GM12878 (cell line): ENCODE measurements at regions not wholly inside any gene's neighbourhood (a gene's known extent, or its start where the extent isn't known, plus 50 kb on each side); places are given as distances from the start of the nearest gene placed in this dataset.

ENCODE experiments used
- ATAC-seq: fragments of 200-7000 bp; cut with Tn5 transposase; 3 replicates; pipeline ENCODE4 v1.9.1; 2020; ENCODE audit warnings: mild to moderate bottlenecking, moderate library complexity
- BruUV-seq: library from RNA; stranded (reverse); fragments of 400-500 nt; replicated peaks from 2 replicates; lab custom pipeline; 2021; lab: Mats Ljungman, UMichigan
- CTCF ChIA-PET: fragments of 300-600 bp; sonication (Branson Sonifier 250); formaldehyde crosslinking; extraction: SDS; loops from one replicate; lab custom pipeline; 2021; ENCODE audit warnings: inconsistent platforms; lab: Yijun Ruan, JAX
- POLR2A ChIA-PET: fragments of 350-600 bp; formaldehyde crosslinking; extraction: SDS; loops from one replicate; lab custom pipeline; 2021; ENCODE audit warnings: inconsistent platforms; lab: Charles Lee
- RAD21 ChIA-PET: fragments of 300-600 bp; sonication (Branson Sonifier 250); formaldehyde crosslinking; loops from one replicate; lab custom pipeline; 2023; ENCODE audit warnings: antibody characterized with exemption; ENCODE audit not compliant: unreplicated experiment; lab: Charles Lee
- SMC1A ChIA-PET: fragments of 300-600 bp; sonication (Branson Sonifier 250); formaldehyde crosslinking; loops from one replicate; lab custom pipeline; 2023; ENCODE audit not compliant: unreplicated experiment, uncharacterized antibody; lab: Charles Lee
- DNase-seq: peaks from one replicate; pipeline ENCODE4 v3.0.0-alpha.2; 2011; ENCODE audit warnings: low read depth, low spot score
- FAIRE-seq: peaks from 3 replicates; lab custom pipeline; 2011; peaks lifted over from hg19 to GRCh38; lab: Jason Lieb, UNC
- H2AFZ ChIP-seq: 2 replicates; pipeline ENCODE4 v1.6.0; 2011; ENCODE audit warnings: low read depth, low read length, control low read depth; ENCODE audit not compliant: control insufficient read depth
- H3K27ac ChIP-seq: 2 replicates; pipeline ENCODE4 v1.5.1; 2011; ENCODE audit warnings: control low read depth; ENCODE audit not compliant: control insufficient read depth, insufficient read depth
- H3K27me3 ChIP-seq, 2 experiments: replicated peaks in 1 of 2; 2 replicates each; pipeline versions ENCODE4 v1.6.0 to v1.6.1; 2011; ENCODE audit warnings: low read length in 1 of 2; ENCODE audit not compliant: control insufficient read depth in 2 of 2, insufficient read depth in 2 of 2
- H3K36me3 ChIP-seq, 2 experiments: 2 replicates each; pipeline ENCODE4 v1.5.1; 2011; ENCODE audit warnings: low read length in 1 of 2; ENCODE audit not compliant: control insufficient read depth in 2 of 2, insufficient read depth in 2 of 2
- H3K4me1 ChIP-seq: 2 replicates; pipeline ENCODE4 v1.6.1; 2011; ENCODE audit warnings: mild to moderate bottlenecking, low read length, moderate library complexity, mixed read lengths; ENCODE audit not compliant: control insufficient read depth, insufficient read depth
- H3K4me2 ChIP-seq: 2 replicates; pipeline ENCODE4 v1.6.0; 2011; ENCODE audit warnings: control low read depth; ENCODE audit not compliant: control insufficient read depth, insufficient read depth
- H3K4me3 ChIP-seq: fragments of 200-600 bp; sonication (generic); 2 replicates; pipeline ENCODE4 v1.5.1; 2016
- H3K79me2 ChIP-seq: 2 replicates; pipeline ENCODE4 v1.6.0; 2011; ENCODE audit warnings: low read length; ENCODE audit not compliant: control insufficient read depth, insufficient read depth
- H3K9ac ChIP-seq: 2 replicates; pipeline ENCODE4 v1.8.0; 2011; ENCODE audit warnings: low read length, control low read depth, mixed read lengths; ENCODE audit not compliant: control insufficient read depth, insufficient read depth
- H3K9me3 ChIP-seq: replicated peaks from 3 replicates; pipeline ENCODE4 v1.5.1; 2011; ENCODE audit warnings: mild to moderate bottlenecking, low read length; ENCODE audit not compliant: control insufficient read depth, insufficient read depth
- H4K20me1 ChIP-seq: 2 replicates; pipeline ENCODE4 v1.6.0; 2011; ENCODE audit not compliant: control insufficient read depth, insufficient read depth
- GATAD2B ChIP-seq: fragments of 450-650 bp; conservative IDR thresholded peaks from 2 replicates; pipeline ENCODE4 v1.6.1; 2017; ENCODE audit warnings: low read depth, mild to moderate bottlenecking, moderate library complexity
- IKZF1 ChIP-seq: fragments of 450-650 bp; conservative IDR thresholded peaks from 2 replicates; pipeline ENCODE4 v1.6.1; 2017; ENCODE audit warnings: antibody characterized with exemption, mild to moderate bottlenecking
- IRF4 ChIP-seq: IDR thresholded peaks from 2 replicates; pipeline ENCODE4 v1.6.1; 2011; ENCODE audit warnings: low read depth, low read length
- MEF2A ChIP-seq: IDR thresholded peaks from 2 replicates; pipeline ENCODE4 v1.6.1; 2011; ENCODE audit warnings: low read depth, mild to moderate bottlenecking, low read length, moderate library complexity; ENCODE audit not compliant: insufficient read depth
- RAD51 ChIP-seq: fragments of 450-650 bp; IDR thresholded peaks from 2 replicates; pipeline ENCODE4 v1.6.1; 2016; ENCODE audit warnings: moderate library complexity, mild to moderate bottlenecking, inconsistent platforms
- SREBF1 ChIP-seq: IDR thresholded peaks from 2 replicates; pipeline ENCODE4 v1.6.1; 2012; ENCODE audit warnings: mild to moderate bottlenecking, low read length
- SRF ChIP-seq, 2 experiments: IDR thresholded peaks; 2 replicates each; pipeline ENCODE4 v1.6.1; 2011; ENCODE audit warnings: low read depth in 2 of 2, low read length in 2 of 2, mild to moderate bottlenecking in 1 of 2, moderate library complexity in 1 of 2
- SUZ12 ChIP-seq: fragments of 200-600 bp; sonication (generic); IDR thresholded peaks from one replicate; pipeline ENCODE4 v1.6.1; 2018; ENCODE audit warnings: antibody characterized with exemption, mild to moderate bottlenecking; ENCODE audit not compliant: unreplicated experiment
- TCF12 ChIP-seq: IDR thresholded peaks from 2 replicates; pipeline ENCODE4 v1.6.1; 2011; ENCODE audit warnings: low read depth, mild to moderate bottlenecking, low read length
- ZBED1 ChIP-seq: IDR thresholded peaks from 2 replicates; pipeline ENCODE4 v1.6.1; 2016; ENCODE audit warnings: borderline replicate concordance
- whole genome bisulfite sequencing: methylation state at CpG from one replicate; pipeline ENCODE4 v1.1.6; 2016; ENCODE audit warnings: low lambda C conversion rate; ENCODE audit not compliant: insufficient replicate concordance, insufficient coverage; ENCODE audit errors: missing lambda C conversion rate; 5-methylcytosine and 5-hydroxymethylcytosine counted together
- in situ Hi-C: fragments of 300-500 bp; cut with MboI; formaldehyde crosslinking; loops from 9 replicates; pipeline ENCODE4 v1.14.3; 2018; ENCODE audit warnings: mixed read lengths
- intact Hi-C: fragments of 100-400 bp; cut with micrococcal nuclease; formaldehyde crosslinking; loops from one replicate; pipeline ENCODE4 v1.14.2; 2022; ENCODE audit not compliant: unreplicated experiment
- TF ChIP-seq, protein P1 (sequence below): fragments of 450-650 bp; IDR thresholded peaks from 2 replicates; pipeline ENCODE4 v1.6.1; 2016; ENCODE audit warnings: mild to moderate bottlenecking
- TF ChIP-seq, protein P2 (sequence below): IDR thresholded peaks from 2 replicates; pipeline ENCODE4 v1.6.1; 2011; ENCODE audit warnings: low read depth, mild to moderate bottlenecking, low read length, moderate library complexity, borderline replicate concordance; ENCODE audit errors: extremely low read depth

- WGBS, result 14% methylated on average over 7 of the region's 7 CpGs
- in situ Hi-C loops (no loop called here), intact Hi-C loops (no loop called here)
- SMC1A ChIA-PET, result no interaction called here
- POLR2A ChIA-PET, result no interaction called here
- CTCF ChIA-PET, result no interaction called here
- Histone ChIP-seq H3K9ac (no peak overlapping the region), H3K9me3 (no peaks in the 10 kb centered on the region), H3K79me2 (no peaks in the 10 kb centered on the region), H3K36me3 (no peaks in the 10 kb centered on the region), H4K20me1 (no peaks in the 10 kb centered on the region), H3K4me1 (peaks cover 3% of the 10 kb centered on the region; the same call in 1 of the 2 replicates), H3K27ac (no peak overlapping the region), H3K4me2 (no peak overlapping the region), H3K27me3 (peaks cover 2% of the 10 kb centered on the region in 2 experiments; a peak in 3 of 4 replicates), H2AFZ (no peak overlapping the region), H3K4me3 (no peak overlapping the region)
- BruUV-seq, result no TSS peak
- ATAC-seq, result no peak
- TF ChIP-seq RAD51, result no peak
- DNase-seq, result no peak
- RAD21 ChIA-PET, result no interaction called here
- FAIRE-seq, result no peak
Observed at GRCh38 chr1:229097356-229097755, 173.6 kb upstream of the RAB4A start.

DNA sequence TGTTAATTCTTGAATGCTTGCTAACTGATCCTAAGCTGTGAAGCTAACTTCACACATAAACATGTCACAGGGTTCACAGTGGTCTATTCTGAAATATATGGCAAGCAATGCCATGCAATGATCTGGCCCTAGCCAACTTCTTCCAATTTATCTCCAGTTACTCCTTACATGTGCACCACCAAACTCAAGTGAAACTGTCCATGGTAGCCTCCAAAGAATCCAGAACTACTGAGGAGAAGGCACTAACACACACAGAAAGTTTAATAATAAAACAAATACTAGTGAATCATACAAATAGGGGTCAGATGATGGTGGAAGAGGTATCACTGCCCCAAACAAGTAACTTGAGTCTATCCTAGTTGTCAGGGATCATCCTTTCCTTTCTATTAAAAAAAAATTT is 172.6 kb upstream of the RAB4A start:
- no peak for FAIRE-seq
- ATAC-seq, result no peak

More for the DNA sequence above, 172.6 kb upstream of the RAB4A start:
- CTCF ChIA-PET, result no interaction called here
- Histone ChIP-seq H3K36me3 (no peaks in the 10 kb centered on the region), H3K4me2 (no peak overlapping the region), H3K79me2 (no peaks in the 10 kb centered on the region), H3K4me3 (no peak overlapping the region), H3K27me3 (peaks cover 2% of the 10 kb centered on the region in 2 experiments; a peak in 3 of 4 replicates), H3K9me3 (no peaks in the 10 kb centered on the region), H3K9ac (no peak overlapping the region)
- intact Hi-C loops, result no loop called here
- in situ Hi-C loops, result no loop called here
- RAD21 ChIA-PET, result no interaction called here
- BruUV-seq, result no TSS peak
- SMC1A ChIA-PET, result no interaction called here
- no peak for DNase-seq
- POLR2A ChIA-PET, result no interaction called here
- TF ChIP-seq IKZF1 (no peak), SUZ12 (no peak), MEF2A (no peak), SRF (IDR thresholded peaks at IDR 0.05; ENCODE audit: low read depth in 2 of 2, low read length in 2 of 2) (no peak), SREBF1 (no peak), GATAD2B (no peak), TCF12 (no peak), IRF4 (no peak), ZBED1 (no peak)
- TF ChIP-seq, protein P1, sequence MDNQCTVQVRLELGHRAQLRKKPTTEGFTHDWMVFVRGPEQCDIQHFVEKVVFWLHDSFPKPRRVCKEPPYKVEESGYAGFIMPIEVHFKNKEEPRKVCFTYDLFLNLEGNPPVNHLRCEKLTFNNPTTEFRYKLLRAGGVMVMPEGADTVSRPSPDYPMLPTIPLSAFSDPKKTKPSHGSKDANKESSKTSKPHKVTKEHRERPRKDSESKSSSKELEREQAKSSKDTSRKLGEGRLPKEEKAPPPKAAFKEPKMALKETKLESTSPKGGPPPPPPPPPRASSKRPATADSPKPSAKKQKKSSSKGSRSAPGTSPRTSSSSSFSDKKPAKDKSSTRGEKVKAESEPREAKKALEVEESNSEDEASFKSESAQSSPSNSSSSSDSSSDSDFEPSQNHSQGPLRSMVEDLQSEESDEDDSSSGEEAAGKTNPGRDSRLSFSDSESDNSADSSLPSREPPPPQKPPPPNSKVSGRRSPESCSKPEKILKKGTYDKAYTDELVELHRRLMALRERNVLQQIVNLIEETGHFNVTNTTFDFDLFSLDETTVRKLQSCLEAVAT, result no peak
- TF ChIP-seq, protein P2, sequence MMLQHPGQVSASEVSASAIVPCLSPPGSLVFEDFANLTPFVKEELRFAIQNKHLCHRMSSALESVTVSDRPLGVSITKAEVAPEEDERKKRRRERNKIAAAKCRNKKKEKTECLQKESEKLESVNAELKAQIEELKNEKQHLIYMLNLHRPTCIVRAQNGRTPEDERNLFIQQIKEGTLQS, result no peak
- TF ChIP-seq, all 136 proteins: peak for 0
- Histone ChIP-seq H2AFZ (no peak overlapping the region), H3K4me1 (no peaks in the 10 kb centered on the region), H3K27ac (no peak overlapping the region), H4K20me1 (no peaks in the 10 kb centered on the region)
